AG09309 (cell line): ENCODE measurements at regions not wholly inside any gene's neighbourhood (a gene's known extent, or its start where the extent isn't known, plus 50 kb on each side); places are given as distances from the start of the nearest gene placed in this dataset.

Experiments used
- DNase-seq: peaks from one replicate; pipeline ENCODE4 v3.0.0-alpha.2; 2010; ENCODE audit warnings: low read depth
- H3K4me3 ChIP-seq: 2 replicates; pipeline ENCODE4 v1.5.1; 2011; ENCODE audit warnings: mild to moderate bottlenecking, low read depth, low read length, moderate library complexity; ENCODE audit not compliant: control insufficient read depth
- TF ChIP-seq, protein P1 (sequence below): IDR thresholded peaks from 2 replicates; pipeline ENCODE4 v1.5.1; 2011; ENCODE audit warnings: mild to moderate bottlenecking, low read depth, low read length, inconsistent platforms; ENCODE audit not compliant: insufficient read depth, control insufficient read depth; ENCODE audit errors: missing control alignments

- TF ChIP-seq, protein P1, sequence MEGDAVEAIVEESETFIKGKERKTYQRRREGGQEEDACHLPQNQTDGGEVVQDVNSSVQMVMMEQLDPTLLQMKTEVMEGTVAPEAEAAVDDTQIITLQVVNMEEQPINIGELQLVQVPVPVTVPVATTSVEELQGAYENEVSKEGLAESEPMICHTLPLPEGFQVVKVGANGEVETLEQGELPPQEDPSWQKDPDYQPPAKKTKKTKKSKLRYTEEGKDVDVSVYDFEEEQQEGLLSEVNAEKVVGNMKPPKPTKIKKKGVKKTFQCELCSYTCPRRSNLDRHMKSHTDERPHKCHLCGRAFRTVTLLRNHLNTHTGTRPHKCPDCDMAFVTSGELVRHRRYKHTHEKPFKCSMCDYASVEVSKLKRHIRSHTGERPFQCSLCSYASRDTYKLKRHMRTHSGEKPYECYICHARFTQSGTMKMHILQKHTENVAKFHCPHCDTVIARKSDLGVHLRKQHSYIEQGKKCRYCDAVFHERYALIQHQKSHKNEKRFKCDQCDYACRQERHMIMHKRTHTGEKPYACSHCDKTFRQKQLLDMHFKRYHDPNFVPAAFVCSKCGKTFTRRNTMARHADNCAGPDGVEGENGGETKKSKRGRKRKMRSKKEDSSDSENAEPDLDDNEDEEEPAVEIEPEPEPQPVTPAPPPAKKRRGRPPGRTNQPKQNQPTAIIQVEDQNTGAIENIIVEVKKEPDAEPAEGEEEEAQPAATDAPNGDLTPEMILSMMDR, result no peak
- H3K4me3 ChIP-seq, result no peak overlapping the region
- DNase-seq, result no peak
Observed at GRCh38 chr10:84054743-84055142, 84.6 kb upstream of the GHITM start.

DNA sequence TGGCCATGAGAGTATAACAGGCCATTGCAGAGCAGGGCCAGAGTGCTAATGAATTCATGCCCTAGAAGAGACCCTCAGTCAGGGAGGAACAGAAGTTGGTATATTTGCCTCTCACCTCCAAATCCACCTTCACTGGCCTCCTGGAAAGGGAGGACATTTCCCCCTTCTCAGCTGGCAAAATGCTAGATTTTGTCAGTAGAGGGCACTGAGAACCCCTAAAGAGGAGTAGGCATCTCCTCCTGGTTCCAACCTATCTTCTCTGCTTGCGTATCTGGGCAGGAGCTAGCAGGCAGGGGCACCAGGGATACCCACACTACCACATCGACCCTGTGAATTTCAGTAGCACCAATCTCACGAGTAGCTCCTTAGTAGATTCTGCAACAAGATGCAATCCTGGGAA is 79.8 kb upstream of the GHITM start:
- TF ChIP-seq, protein P1, result peak; percentile 13
- no peak for DNase-seq
- H3K4me3 ChIP-seq, result no peak overlapping the region

DNA sequence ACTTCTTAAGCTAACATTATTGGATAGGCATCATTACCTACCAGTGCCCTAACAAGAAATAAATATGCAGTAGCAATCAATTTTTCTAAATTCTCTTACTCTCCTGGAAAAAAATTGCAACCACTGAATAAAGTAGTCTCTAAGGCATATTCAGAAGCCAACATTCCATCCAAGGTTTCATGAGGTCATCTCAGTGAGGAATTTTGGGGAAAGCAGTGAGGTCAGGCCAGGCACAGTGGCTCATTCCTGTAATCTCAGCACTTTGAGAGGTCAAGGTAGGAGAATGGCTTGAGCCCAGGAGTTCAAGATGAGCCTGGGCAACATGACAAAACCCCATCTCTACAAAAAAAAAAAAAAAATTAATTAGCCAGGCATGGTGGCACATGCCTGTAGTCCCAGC is 75.9 kb upstream of the GHITM start:
- no peak for DNase-seq
- TF ChIP-seq, protein P1, result no peak
- H3K4me3 ChIP-seq, result no peak overlapping the region

DNA sequence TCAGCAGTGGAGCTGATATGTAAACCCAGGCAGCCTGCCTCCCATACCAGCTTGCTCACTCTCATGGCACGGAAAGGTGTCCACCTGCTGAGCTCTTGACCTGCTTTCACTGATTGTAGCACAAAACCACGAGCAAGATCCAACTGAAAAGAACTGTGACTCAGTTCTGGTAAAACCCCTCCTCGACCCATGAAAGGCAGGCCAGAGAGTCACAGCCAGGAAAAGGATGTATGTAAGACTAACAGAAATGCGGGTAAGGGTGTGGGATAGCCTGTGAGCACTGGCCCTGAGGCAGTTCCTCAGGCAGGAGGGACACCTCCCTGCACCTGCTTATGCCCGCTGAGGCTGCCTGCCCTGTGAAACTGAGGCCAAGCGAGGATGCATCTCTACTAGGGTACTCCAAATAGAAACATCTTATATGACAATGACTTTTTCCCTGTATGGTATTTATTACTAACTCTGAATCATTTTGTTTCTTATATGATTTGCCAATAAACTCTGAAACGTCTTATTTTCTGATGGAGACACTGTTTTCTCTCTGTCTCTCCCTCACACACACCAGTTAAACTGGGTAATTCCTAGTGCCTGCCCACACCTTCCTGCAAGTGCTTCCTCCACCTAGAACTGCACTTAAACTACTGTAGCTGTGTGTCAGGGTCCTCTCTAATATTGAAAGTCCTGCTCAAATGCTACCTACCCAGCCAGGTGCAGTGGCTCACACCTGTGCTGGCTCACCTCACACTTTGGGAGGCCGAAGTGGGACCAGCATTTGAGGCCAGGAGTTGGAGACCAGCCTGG is 73.3 kb upstream of the GHITM start:
- TF ChIP-seq, protein P1, result no peak
- H3K4me3 ChIP-seq, result no peak overlapping the region
- no peak for DNase-seq

DNA sequence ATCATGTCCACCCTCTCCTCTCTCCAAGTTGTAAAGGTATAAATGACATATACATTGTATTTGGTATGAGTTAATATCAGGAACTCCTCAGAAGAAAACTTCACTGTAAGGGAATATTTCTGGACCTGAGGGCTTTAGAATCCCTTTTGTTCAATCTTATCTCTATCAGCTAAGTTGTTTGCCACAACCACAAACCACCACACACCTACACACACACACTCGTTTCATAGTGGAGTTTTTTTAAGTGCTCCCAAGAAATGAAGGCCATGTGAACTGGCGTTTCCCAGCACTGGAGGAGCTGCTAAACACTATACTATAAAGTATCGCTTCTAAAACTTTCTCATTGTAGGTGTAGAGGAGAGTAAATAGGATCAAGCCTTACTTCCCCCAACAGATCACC is 64.8 kb upstream of the GHITM start:
- H3K4me3 ChIP-seq, result no peak overlapping the region
- DNase-seq, result no peak
- TF ChIP-seq, protein P1, result no peak

DNA sequence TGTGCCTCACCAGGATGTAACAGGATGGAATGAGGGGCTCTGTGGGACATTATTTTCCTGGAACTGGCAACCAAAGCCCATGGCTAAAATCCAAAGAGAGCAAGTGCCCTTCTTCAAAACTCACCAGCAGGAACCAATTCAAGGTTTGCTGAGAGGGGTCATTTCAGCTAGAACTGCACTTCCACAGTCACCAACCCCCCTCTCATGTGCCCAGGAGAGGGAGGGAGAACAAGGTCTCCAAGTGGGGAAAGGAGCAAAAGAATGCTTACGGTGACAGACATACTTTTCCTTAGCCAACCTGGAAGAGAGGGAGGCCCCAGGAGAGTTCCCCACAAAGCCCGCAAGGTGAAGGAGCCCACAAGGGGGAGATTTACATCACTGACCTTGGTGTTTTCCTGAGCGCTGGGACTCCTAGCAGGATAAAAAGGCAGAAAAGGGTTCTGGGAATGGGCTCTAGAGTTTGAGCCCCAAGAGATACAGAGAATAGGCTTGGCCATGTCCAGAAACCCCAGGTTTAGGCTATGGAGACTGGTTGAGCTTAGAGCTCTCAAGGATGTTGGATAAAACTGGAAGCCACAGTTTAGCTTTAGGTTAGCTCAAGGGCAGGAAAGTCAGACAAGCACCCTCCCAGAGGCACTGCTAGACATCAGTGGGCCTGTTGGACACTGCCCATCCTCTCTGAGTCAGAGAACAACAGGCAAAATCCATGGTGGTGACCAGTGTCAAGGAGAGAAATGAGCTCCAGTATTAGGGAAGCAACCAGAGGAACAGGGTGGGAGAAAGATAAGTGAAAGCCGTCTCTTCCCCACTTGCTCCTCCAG is 63.9 kb upstream of the GHITM start:
- no peak for DNase-seq
- H3K4me3 ChIP-seq, result no peak overlapping the region
- TF ChIP-seq, protein P1, result no peak

DNA sequence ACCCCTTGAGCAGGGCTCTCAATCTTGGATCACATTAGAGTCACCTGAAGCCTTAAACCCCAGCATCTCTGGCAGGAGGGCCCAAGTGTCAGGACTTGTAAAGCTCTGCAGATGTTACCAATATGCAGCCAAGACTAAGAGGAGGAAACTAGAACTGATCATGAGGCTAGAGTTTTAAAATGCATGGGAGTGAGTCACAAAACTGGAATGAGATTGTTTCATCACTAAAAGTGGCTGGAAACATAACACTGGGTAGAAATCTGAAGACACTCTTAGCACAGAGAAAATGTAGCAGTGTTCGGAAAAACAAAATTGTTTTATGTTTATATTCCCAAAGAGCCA is 63.3 kb upstream of the GHITM start:
- TF ChIP-seq, protein P1, result no peak
- DNase-seq, result peak; percentile 33
- no peak overlapping the region for H3K4me3 ChIP-seq
